Osteocyte (in vitro differentiated cells): ENCODE measurements at regions not wholly inside any gene's neighbourhood (a gene's known extent, or its start where the extent isn't known, plus 50 kb on each side); places are given as distances from the start of the nearest gene placed in this dataset.

Experiments
- DNase-seq: peaks from one replicate; pipeline ENCODE4 v3.0.0; 2021; ENCODE audit warnings: mixed read lengths; ENCODE audit not compliant: unreplicated experiment; ENCODE audit errors: extremely low spot score
- H3K27ac Mint-ChIP-seq: one replicate; pipeline ENCODE4 v1.8.0; 2021; ENCODE audit warnings: mild to moderate bottlenecking, mixed read lengths; ENCODE audit not compliant: unreplicated experiment
- H3K27me3 Mint-ChIP-seq: one replicate; pipeline ENCODE4 v1.8.0; 2021; ENCODE audit warnings: mixed read lengths; ENCODE audit not compliant: unreplicated experiment
- H3K36me3 Mint-ChIP-seq: one replicate; pipeline ENCODE4 v1.8.0; 2021; ENCODE audit warnings: mixed read lengths; ENCODE audit not compliant: unreplicated experiment
- H3K4me1 Mint-ChIP-seq: one replicate; pipeline ENCODE4 v1.8.0; 2021; ENCODE audit warnings: mixed read lengths; ENCODE audit not compliant: unreplicated experiment
- H3K4me3 Mint-ChIP-seq: one replicate; pipeline ENCODE4 v1.8.0; 2021; ENCODE audit warnings: mild to moderate bottlenecking, moderate library complexity, mixed read lengths; ENCODE audit not compliant: unreplicated experiment
- H3K9me3 Mint-ChIP-seq: one replicate; pipeline ENCODE4 v1.8.0; 2021; ENCODE audit warnings: mixed read lengths; ENCODE audit not compliant: unreplicated experiment
- CTCF ChIP-seq: fragments of 200-600 bp; sonication (generic); IDR thresholded peaks from 2 replicates; pipeline ENCODE4 v1.5.0; 2021; ENCODE audit warnings: antibody characterized with exemption, mild to moderate bottlenecking, moderate library complexity

- Mint-ChIP-seq H3K4me3 (no peak overlapping the region), H3K27ac (no peak overlapping the region), H3K27me3 (no peaks in the 10 kb centered on the region), H3K4me1 (no peaks in the 10 kb centered on the region), H3K9me3 (peaks cover 39% of the 10 kb centered on the region), H3K36me3 (no peaks in the 10 kb centered on the region)
- no peak for DNase-seq
- no peak for TF ChIP-seq CTCF
These were observed 165.7 kb upstream of the RBM19 start for GRCh38 chr12:114131824-114132223.

GRCh38 chr12:114123108-114123507 lies 157.0 kb upstream of the RBM19 start:
- Mint-ChIP-seq H3K4me3 (no peak overlapping the region), H3K27me3 (no peaks in the 10 kb centered on the region), H3K4me1 (no peaks in the 10 kb centered on the region), H3K27ac (no peak overlapping the region), H3K9me3 (peaks cover 27% of the 10 kb centered on the region), H3K36me3 (no peaks in the 10 kb centered on the region)
- DNase-seq: no peak
- no peak for TF ChIP-seq CTCF

GRCh38 chr12:114122016-114122415 lies 155.9 kb upstream of the RBM19 start:
- DNase-seq: no peak
- H3K4me1 Mint-ChIP-seq: no peaks in the 10 kb centered on the region

GRCh38 chr12:114119316-114119715 lies 153.2 kb upstream of the RBM19 start:
- H3K9me3 Mint-ChIP-seq: peaks cover 21% of the 10 kb centered on the region
- H3K4me1 Mint-ChIP-seq: no peaks in the 10 kb centered on the region
- H3K4me3 Mint-ChIP-seq: no peak overlapping the region
- no peaks in the 10 kb centered on the region for H3K36me3 Mint-ChIP-seq
- DNase-seq: no peak
- no peak overlapping the region for H3K27ac Mint-ChIP-seq
- no peaks in the 10 kb centered on the region for H3K27me3 Mint-ChIP-seq
- TF ChIP-seq CTCF: no peak

More at GRCh38 chr12:114122016-114122415, 155.9 kb upstream of the RBM19 start:
- H3K9me3 Mint-ChIP-seq: peaks cover 24% of the 10 kb centered on the region
- no peak overlapping the region for H3K27ac Mint-ChIP-seq
- H3K36me3 Mint-ChIP-seq: no peaks in the 10 kb centered on the region
- no peak overlapping the region for H3K4me3 Mint-ChIP-seq
- H3K27me3 Mint-ChIP-seq: no peaks in the 10 kb centered on the region
- no peak for TF ChIP-seq CTCF

GRCh38 chr12:114096461-114096860 lies 130.3 kb upstream of the RBM19 start:
- no peak for DNase-seq
- Mint-ChIP-seq H3K36me3 (no peaks in the 10 kb centered on the region), H3K9me3 (peaks cover 17% of the 10 kb centered on the region), H3K27me3 (no peaks in the 10 kb centered on the region), H3K4me1 (no peaks in the 10 kb centered on the region), H3K27ac (no peak overlapping the region), H3K4me3 (no peak overlapping the region)
- TF ChIP-seq CTCF: no peak
